HCT116 (cell line): ENCODE measurements at regions not wholly inside any gene's neighbourhood (a gene's known extent, or its start where the extent isn't known, plus 50 kb on each side); places are given as distances from the start of the nearest gene placed in this dataset.
"Not testable (repeated sequence)": the region's sequence is repeated elsewhere in the genome, so short reads cannot be mapped to it uniquely, and the experiment has no call there.

Experiments
- CTCF ChIP-seq, 3 experiments: fragments of 200-600 bp in 1 of 3; sonication (generic) in 1 of 3; IDR thresholded peaks in 2 of 3; conservative IDR thresholded peaks in 1 of 3; 2 replicates each; pipeline ENCODE4 v1.5.1; 2012 to 2017; ENCODE audit warnings: low read depth in 2 of 3, low read length in 2 of 3, antibody characterized with exemption in 1 of 3, borderline replicate concordance in 1 of 3, control low read depth in 1 of 3, mild to moderate bottlenecking in 1 of 3, mixed read lengths in 1 of 3, mixed run types in 1 of 3, moderate library complexity in 1 of 3; ENCODE audit not compliant: insufficient read depth in 1 of 3
- EZH2 ChIP-seq: fragments of 200-600 bp; sonication (generic); IDR thresholded peaks from 2 replicates; pipeline ENCODE4 v1.6.1; 2017; ENCODE audit warnings: antibody characterized with exemption, mixed run types
- JUND ChIP-seq: IDR thresholded peaks from 2 replicates; pipeline ENCODE4 v1.6.1; 2012
- MAX ChIP-seq: IDR thresholded peaks from 2 replicates; pipeline ENCODE4 v1.6.1; 2012
- POLR2A ChIP-seq: IDR thresholded peaks from 2 replicates; pipeline ENCODE4 v1.7.0; 2011; ENCODE audit warnings: borderline replicate concordance; ENCODE audit not compliant: insufficient read depth, insufficient read length; ENCODE audit errors: extremely low read depth
- POLR2AphosphoS5 ChIP-seq: IDR thresholded peaks from 2 replicates; pipeline ENCODE4 v1.6.1; 2011; ENCODE audit warnings: mild to moderate bottlenecking, low read depth, low read length, moderate library complexity
- SIN3A ChIP-seq: IDR thresholded peaks from 2 replicates; pipeline ENCODE4 v1.6.1; 2012; ENCODE audit warnings: low read depth
- SP1 ChIP-seq: IDR thresholded peaks from 2 replicates; pipeline ENCODE4 v1.6.1; 2012; ENCODE audit warnings: low read depth
- SRF ChIP-seq: IDR thresholded peaks from 2 replicates; pipeline ENCODE4 v1.6.1; 2012; ENCODE audit warnings: low read depth
- ZBTB33 ChIP-seq: IDR thresholded peaks from 2 replicates; pipeline ENCODE4 v1.6.1; 2011; ENCODE audit warnings: mild to moderate bottlenecking, low read length, moderate library complexity; ENCODE audit not compliant: insufficient replicate concordance; ENCODE audit errors: extremely low read depth
- ZNF274 ChIP-seq: fragments of 200-500 bp; sonication (Bioruptor generic); IDR thresholded peaks from 2 replicates; pipeline ENCODE4 v1.6.1; 2014; ENCODE audit warnings: mild to moderate bottlenecking, low read depth, low read length, inconsistent platforms

- TF ChIP-seq CTCF (IDR thresholded peaks at IDR 0.05 in 2 of 3, conservative IDR thresholded peaks at IDR 0.05 in 1 of 3; ENCODE audit: borderline replicate concordance in 1 of 3, insufficient read depth in 1 of 3, low read depth in 2 of 3, low read length in 2 of 3); POLR2AphosphoS5; SP1; ZNF274; SIN3A; EZH2; MAX; ZBTB33; SRF; POLR2A; JUND: not testable (repeated sequence)
These were observed 107.0 kb upstream of the S1PR3 start for GRCh38 chr9:88884291-88884690.
